HK-2 (cell line): ENCODE measurements at regions not wholly inside any gene's neighbourhood (a gene's known extent, or its start where the extent isn't known, plus 50 kb on each side); places are given as distances from the start of the nearest gene placed in this dataset.

Experiments used
- DNase-seq: peaks from one replicate; pipeline ENCODE4 v3.0.0-alpha.2; 2018; ENCODE audit not compliant: unreplicated experiment

GRCh38 chr2:240284503-240285259, 144.2 kb upstream of the OTOS start:
- no peak for DNase-seq

GRCh38 chr2:240285725-240286124, 145.3 kb upstream of the OTOS start:
- no peak for DNase-seq

- no peak for DNase-seq
These were observed 146.1 kb upstream of the OTOS start for GRCh38 chr2:240286596-240286995.

- DNase-seq, result no peak
These were observed 146.6 kb upstream of the OTOS start for GRCh38 chr2:240287011-240287410.

GRCh38 chr2:240287496-240288086, 147.1 kb upstream of the OTOS start:
- no peak for DNase-seq

GRCh38 chr2:240288087-240288521, 147.4 kb upstream of the GPC1 start:
- DNase-seq, result no peak

- DNase-seq, result no peak
These were observed 145.6 kb upstream of the GPC1 start for GRCh38 chr2:240289701-240290431.

GRCh38 chr2:240290432-240291336, 144.8 kb upstream of the GPC1 start:
- no peak for DNase-seq

- no peak for DNase-seq
These were observed 144.0 kb upstream of the GPC1 start for GRCh38 chr2:240291337-240292034.

GRCh38 chr2:240292035-240292574, 143.4 kb upstream of the GPC1 start:
- DNase-seq, result no peak

GRCh38 chr2:240292619-240293525, 142.6 kb upstream of the GPC1 start:
- DNase-seq, result no peak

GRCh38 chr2:240293557-240294461, 141.7 kb upstream of the GPC1 start:
- no peak for DNase-seq

- no peak for DNase-seq
These were observed 140.9 kb upstream of the GPC1 start for GRCh38 chr2:240294514-240294913.

GRCh38 chr2:240295256-240296103, 140.0 kb upstream of the GPC1 start:
- no peak for DNase-seq

GRCh38 chr2:240296104-240296406, 139.4 kb upstream of the GPC1 start:
- no peak for DNase-seq

- DNase-seq, result no peak
These were observed 138.8 kb upstream of the GPC1 start for GRCh38 chr2:240296476-240297255.
